ENCODE measurements at regions not wholly inside any gene's neighbourhood (a gene's known extent, or its start where the extent isn't known, plus 50 kb on each side); places are given as distances from the start of the nearest gene placed in this dataset.

DNA sequence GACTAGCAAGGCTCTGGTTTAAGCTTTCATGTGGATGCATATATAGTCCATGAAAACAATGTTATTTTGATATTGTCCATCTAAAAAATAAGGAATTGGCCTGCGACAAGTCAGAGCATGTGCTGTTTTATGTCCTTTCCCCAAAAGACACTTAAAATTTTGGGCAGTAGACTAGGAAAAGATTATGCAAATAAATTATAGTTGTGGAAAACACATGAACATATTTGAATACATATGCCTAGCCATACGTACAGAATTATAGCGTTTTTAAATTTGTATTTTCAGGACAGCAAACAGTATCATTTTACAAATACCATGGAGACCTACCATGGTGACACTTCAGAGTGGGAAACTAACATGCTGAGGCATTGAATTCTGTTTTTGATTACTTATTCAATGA lies 113.8 kb upstream of the SLC5A12 start:
- no peak for ATAC-seq
- no peak for DNase-seq
- intact Hi-C loops (cut with DNase I) = no loop called here

DNA sequence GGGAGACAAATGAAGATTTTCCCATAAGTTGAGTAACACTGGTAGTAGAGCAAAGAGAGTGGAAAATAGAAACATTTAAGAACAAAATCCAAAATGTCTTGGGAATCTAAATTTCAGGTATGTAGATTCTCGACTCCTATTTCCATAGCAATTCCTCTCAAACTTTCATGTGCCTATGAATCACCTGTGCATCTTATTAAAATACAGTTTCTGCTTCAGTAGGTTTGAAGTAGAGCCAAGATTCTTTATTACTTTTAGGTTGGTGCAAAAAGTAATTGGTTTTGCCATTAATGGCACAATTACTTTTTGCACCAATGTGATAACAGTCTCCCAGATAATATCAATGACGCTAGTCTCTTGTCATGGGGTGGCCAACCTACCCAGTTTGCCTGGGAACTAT lies 115.3 kb upstream of the SLC5A12 start:
- DNase-seq (no peak), ATAC-seq (no peak)
- intact Hi-C loops (cut with DNase I) = no loop called here

DNA sequence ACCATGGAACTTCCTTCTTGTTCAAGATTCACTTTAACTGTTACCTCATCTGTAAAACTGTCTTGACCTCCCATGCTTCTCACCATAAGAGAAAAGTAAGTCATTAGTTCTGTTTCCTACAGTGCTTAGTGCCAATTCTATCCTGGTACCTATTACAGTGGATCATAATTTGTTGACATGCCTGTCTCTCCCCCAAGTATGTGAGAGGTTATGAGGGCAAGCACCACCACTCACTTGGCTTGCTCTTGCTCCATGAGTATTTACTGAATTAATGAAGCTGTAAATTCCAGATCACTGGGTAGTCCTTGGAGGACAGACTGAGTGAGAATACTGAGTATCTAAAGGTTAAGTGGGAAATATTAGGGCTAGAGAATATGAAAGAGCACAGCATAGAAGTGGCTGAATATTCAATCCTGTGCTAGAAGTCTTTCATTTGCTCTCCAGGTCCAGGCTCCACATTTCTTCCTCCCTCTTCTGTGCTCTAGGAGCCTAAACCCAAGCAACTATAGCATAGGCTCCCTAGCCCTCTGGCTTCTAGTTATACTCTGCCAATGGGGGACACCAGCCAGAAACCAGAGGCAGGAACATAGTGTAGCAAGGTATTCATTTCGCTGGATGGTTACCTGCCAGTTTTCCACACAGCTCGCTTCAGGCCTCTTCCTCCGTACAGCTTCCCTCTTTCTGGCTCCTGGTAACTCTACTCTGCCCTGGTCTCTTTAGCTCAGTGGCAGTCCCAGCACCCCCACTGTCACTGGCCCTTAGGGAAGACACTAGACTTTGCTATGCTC lies 118.2 kb upstream of the SLC5A12 start:
- intact Hi-C loops (cut with DNase I) = no loop called here
- ATAC-seq (no peak), DNase-seq (no peak)

DNA sequence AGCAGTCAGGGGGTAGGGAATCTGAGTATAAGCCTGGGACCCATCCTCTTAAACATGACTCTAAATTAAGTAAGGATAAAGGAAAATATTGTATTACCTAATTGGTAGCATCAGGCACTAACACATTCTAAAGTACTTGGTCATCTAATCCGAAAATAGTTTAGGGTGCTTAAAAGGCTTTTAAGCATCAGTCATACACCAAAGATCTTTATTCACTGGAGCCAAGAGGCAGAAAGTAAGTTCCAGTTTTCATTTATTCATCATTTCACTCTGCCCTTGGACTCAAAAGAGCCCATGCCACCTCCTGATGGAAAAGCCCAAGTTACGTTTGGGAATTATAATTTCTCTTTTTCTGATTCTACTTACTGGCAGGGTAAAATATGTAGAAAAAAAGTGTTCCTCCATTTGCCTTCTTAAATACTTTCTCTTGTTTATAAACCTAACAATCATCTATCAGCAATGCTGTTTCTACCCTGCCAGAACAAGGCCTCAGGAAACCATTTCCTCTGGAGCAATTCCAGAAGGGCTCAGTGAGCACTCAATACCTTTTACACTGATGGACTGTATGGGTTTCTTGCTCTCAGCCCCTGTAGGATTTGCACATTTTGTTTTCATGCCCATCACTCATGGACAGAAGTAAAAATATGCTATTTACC lies 120.1 kb upstream of the SLC5A12 start:
- ATAC-seq (peak in 1 of 2 donors; percentile 38), DNase-seq (no peak)
- intact Hi-C loops (cut with DNase I) = no loop called here

GRCh38 chr11:26842478-26843282 lies 120.8 kb upstream of the SLC5A12 start:
- peak; percentile 38 to 56 for ATAC-seq

DNA sequence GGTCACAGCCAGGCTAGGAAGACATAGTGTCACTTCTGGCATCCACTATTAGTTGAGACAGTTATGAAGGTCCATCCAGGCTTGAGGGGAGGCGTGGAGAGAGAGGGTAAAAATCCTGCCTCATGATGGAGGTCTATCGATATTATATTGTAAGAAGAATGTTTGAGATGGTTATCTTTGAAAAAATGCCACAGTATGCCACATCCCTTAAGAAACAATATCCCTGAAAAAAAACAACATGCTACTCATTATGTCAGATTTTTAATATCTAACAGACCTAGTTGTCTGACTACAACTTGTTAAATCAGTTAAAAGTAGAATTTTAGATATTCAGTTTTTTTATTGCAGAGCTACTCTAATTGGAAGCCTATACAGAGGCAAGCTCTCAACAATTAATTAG lies 121.7 kb upstream of the SLC5A12 start:
- ATAC-seq (no peak), DNase-seq (no peak)
- intact Hi-C loops (cut with DNase I) = no loop called here

More at GRCh38 chr11:26842478-26843282, 120.8 kb upstream of the SLC5A12 start:
- intact Hi-C loops (cut with DNase I) = no loop called here
- DNase-seq = no peak

DNA sequence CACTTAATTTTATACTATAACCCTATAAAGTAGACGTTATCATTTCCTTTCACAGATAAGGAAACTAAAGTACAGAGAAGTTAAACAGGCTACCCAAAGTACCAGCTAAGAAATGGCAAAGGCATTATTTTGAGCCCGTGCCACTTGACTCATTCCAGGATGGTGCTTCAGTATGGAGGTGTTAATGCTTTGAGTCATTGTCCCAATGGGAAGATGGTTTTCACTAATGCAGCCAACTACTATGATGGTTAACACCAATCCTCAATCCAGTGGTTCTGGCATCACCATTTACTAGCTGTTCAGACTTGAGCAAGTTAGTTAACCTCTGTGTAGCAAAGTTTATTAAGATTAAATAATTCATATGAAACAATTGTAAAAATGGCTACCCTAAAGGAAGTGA lies 123.1 kb upstream of the SLC5A12 start:
- intact Hi-C loops (cut with DNase I) = no loop called here
- DNase-seq (no peak), ATAC-seq (no peak)

DNA sequence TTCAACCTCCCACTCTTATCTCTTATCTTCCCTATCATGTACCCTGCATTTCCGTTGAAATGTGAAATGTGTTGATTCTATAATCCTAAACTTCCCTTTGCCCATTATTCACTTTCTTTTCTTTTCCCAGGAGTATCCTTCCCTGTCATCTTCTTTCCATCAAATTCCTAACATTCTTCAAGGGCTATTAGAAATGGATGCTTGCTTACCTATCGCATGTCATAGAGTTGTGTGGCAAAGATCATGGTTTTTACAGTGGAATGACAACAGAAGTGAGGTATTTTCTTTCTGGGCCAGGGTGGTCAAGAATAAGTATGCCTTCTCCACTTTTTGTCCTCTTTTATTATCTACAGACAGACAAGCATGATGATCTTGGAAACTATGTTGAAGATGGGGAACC lies 124.4 kb upstream of the SLC5A12 start:
- intact Hi-C loops (cut with DNase I) = no loop called here
- DNase-seq = no peak
- no peak for ATAC-seq

DNA sequence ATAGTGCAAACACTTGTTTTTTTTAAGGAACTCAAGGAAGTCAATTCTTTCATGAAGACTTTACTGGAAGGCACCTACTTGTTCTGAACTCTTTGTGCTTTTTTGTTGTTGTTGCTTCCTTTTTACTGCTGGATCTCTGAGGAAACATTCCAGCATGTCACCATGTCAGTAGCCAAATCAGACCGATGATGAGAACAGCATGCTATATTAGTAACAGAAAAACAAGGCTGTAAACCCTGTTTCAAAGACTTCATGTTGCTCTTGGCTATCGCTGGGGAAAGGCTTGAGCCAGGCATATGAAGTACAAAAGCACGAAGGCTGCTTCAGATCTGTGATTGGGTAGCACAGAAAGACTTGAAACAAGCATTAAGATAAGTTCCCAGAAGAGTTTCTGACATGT lies 125.6 kb upstream of the SLC5A12 start:
- peak; percentile 85 to 90 for ATAC-seq
- DNase-seq = peak; percentile 34
- intact Hi-C loops (cut with DNase I) = no loop called here

DNA sequence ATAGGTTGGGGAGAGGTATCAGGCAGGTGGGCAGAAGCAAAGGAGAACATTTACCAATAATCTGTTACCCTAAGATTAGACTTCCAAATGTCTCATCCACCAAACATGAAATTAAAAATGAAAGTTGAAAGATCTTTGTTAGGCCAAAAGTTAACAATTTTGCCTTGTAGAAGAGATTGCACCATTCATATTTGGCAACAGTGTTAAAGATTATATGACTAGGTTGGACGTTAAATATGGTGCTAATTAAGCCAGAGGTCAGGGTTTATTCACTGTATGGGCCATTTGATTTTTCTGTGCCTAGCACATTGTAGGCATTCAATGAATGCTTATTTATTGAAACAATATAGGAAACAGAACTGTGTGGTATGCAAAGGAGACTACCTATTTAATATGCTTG lies 126.1 kb upstream of the SLC5A12 start:
- intact Hi-C loops (cut with DNase I) = no loop called here
- ATAC-seq (peak in 1 of 2 donors; percentile 21), DNase-seq (no peak)

GRCh38 chr11:26849036-26849435 lies 127.2 kb upstream of the SLC5A12 start:
- ATAC-seq = peak in 1 of 2 donors; percentile 80
- intact Hi-C loops (cut with DNase I) = no loop called here
- peak; percentile 49 for DNase-seq

GRCh38 chr11:26851291-26851690 lies 129.4 kb upstream of the SLC5A12 start:
- intact Hi-C loops (cut with DNase I) = no loop called here
- DNase-seq = no peak
- no peak for ATAC-seq

DNA sequence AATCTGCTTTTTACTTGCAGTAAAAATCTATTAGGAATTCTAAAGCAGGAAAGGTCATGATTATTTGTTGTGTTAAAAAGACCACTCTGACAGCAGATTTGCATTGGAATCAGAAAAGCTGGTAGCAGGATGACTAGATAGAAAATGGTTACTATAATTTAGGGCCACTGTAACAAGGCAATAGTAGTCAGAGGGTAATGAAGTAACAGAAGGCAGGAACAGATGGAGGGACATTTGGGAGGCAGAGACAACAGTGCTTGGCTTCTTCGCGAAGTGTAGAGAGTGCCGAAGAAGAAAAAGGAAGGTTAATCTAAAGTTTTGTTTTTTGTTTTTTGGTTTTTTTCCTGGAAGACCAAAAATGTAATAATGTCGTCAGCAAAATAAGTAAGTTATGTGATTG lies 129.8 kb upstream of the SLC5A12 start:
- intact Hi-C loops (cut with DNase I) = no loop called here
- ATAC-seq (no peak), DNase-seq (no peak)

DNA sequence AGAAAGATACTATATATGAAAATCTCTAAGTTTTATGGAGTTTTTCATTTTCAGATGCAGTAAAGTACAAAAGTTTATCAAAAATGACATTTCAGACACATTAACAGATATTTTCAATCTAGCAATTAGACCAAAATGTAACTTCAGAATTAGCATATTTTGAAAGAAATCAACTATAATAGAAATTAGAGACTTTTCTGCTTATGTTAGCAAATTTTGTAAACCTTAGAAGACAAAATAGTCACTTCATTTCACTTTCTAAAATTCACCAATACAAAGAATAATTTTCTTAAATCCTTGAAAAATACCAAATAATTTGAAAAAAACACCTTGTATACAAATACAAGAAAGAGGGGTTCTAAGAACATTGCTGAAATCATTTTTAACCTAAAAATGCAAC lies 135.8 kb upstream of the FIBIN start:
- intact Hi-C loops (cut with DNase I) = no loop called here
- no peak for ATAC-seq
- no peak for DNase-seq

- intact Hi-C loops (cut with DNase I) = no loop called here
- no peak for ATAC-seq
- DNase-seq = no peak
Observed at GRCh38 chr11:26859416-26859815, 134.5 kb upstream of the FIBIN start.

DNA sequence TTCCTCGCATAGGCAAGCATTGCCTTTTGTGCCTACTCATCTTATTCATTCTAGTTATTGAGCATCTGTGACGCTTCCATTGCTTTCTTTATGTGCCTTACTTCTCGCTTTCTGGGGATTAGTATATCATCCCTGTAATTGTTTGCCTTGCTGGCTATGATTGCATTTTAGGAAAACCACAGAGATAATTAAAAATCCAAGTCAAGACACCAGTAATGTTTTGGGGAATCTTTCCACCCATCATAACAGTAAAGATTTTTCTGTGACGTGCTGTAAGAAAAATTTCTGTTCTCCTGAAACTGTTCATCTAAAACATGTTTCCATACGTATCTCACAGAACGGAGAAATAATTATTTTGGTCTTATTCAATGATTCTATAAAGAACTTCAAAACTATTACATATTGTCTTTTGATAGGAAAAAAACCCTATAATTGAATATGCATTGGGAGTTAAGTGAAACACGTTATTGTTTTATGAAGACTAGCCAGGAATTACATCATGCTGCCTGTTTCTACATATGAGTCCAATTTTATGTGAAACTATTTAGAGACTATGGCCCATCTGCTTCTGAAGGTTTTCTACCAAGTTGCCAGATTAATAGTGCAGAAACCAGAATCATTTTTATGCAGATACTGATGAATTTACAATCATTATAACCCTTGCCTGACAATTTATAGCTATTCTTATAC lies 133.7 kb upstream of the FIBIN start:
- ATAC-seq (no peak), DNase-seq (no peak)
- intact Hi-C loops (cut with DNase I) = no loop called here

GRCh38 chr11:26860895-26861294 lies 133.0 kb upstream of the FIBIN start:
- ATAC-seq = no peak
- no peak for DNase-seq

GRCh38 chr11:26862801-26863200 lies 131.1 kb upstream of the FIBIN start:
- DNase-seq = no peak
- intact Hi-C loops (cut with DNase I) = no loop called here
- ATAC-seq = no peak

More at GRCh38 chr11:26860895-26861294, 133.0 kb upstream of the FIBIN start:
- intact Hi-C loops (cut with DNase I) = no loop called here

DNA sequence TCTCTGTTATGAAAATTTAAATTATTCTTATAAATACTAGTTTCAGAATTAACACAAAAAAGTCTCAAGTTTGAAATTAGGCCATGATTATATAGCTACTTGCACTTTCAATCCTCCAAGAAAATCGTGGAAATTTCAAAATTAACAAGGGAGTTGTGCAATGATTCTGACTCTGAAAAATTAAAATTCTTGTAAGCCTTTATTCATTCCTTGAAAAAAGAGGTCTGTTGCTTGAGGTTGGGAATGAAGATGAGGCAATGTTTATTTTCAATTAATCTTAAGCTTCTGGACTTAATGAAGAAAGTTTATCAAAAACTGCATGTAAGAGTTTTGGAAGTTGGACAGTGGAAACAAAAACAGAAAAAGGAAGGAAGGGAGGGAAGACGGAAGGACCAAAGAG lies 128.2 kb upstream of the FIBIN start:
- intact Hi-C loops (cut with DNase I) = no loop called here

GRCh38 chr11:26867286-26867685 lies 126.6 kb upstream of the FIBIN start:
- intact Hi-C loops (cut with DNase I) = no loop called here
- DNase-seq (no peak), ATAC-seq (no peak)

More for the DNA sequence above, 128.2 kb upstream of the FIBIN start:
- ATAC-seq = peak in 1 of 2 donors; percentile 36
- no peak for DNase-seq

Data from left cardiac atrium (tissue), 4 donors.